OCI-LY7 (cell line): ENCODE measurements at regions not wholly inside any gene's neighbourhood (a gene's known extent, or its start where the extent isn't known, plus 50 kb on each side); places are given as distances from the start of the nearest gene placed in this dataset.

ENCODE experiments used
- BruUV-seq: library from RNA; stranded (reverse); fragments of 400-500 nt; replicated peaks from 2 replicates; lab custom pipeline; 2021; lab: Mats Ljungman, UMichigan
- CTCF ChIA-PET: fragments of 300-600 bp; sonication (Branson Sonifier 250); formaldehyde crosslinking; loops from one replicate; lab custom pipeline; 2022; ENCODE audit warnings: antibody characterized with exemption; ENCODE audit not compliant: unreplicated experiment; lab: Charles Lee
- POLR2A ChIA-PET: fragments of 300-600 bp; sonication (Branson Sonifier 250); formaldehyde crosslinking; loops from one replicate; lab custom pipeline; 2022; ENCODE audit warnings: antibody characterized with exemption; lab: Charles Lee
- DNase-seq: peaks from one replicate; pipeline ENCODE4 v3.0.0-alpha.2; 2015; ENCODE audit warnings: low spot score
- H2AFZ ChIP-seq: fragments of 200-600 bp; sonication (generic), shearing (Covaris generic); 2 replicates; pipeline ENCODE4 v1.6.1; 2014; ENCODE audit warnings: mild to moderate bottlenecking, antibody characterized with exemption, low read length, moderate library complexity
- H3K27ac ChIP-seq: fragments of 200-600 bp; sonication (generic); 2 replicates; pipeline ENCODE4 v1.5.1; 2014; ENCODE audit warnings: mixed run types, low read depth, mild to moderate bottlenecking, moderate library complexity, low read length, inconsistent platforms; ENCODE audit not compliant: poor library complexity, severe bottlenecking
- H3K36me3 ChIP-seq: fragments of 200-600 bp; sonication (generic); 2 replicates; pipeline ENCODE4 v1.6.1; 2014; ENCODE audit warnings: mild to moderate bottlenecking, antibody characterized with exemption, low read length, moderate library complexity, mixed read lengths; ENCODE audit not compliant: insufficient read depth
- H3K4me1 ChIP-seq: fragments of 200-600 bp; sonication (generic); 2 replicates; pipeline ENCODE4 v1.5.1; 2014; ENCODE audit warnings: mild to moderate bottlenecking, low read length; ENCODE audit not compliant: insufficient read depth, poor library complexity, severe bottlenecking
- H3K4me2 ChIP-seq: fragments of 200-600 bp; sonication (generic); 2 replicates; pipeline ENCODE4 v1.6.1; 2014; ENCODE audit warnings: mild to moderate bottlenecking, low read length
- H3K4me3 ChIP-seq: fragments of 200-600 bp; sonication (generic); 2 replicates; pipeline ENCODE4 v1.5.1; 2014; ENCODE audit warnings: mild to moderate bottlenecking, low read depth, low read length; ENCODE audit not compliant: poor library complexity, severe bottlenecking
- H3K79me2 ChIP-seq: fragments of 200-600 bp; sonication (generic); 2 replicates; pipeline ENCODE4 v1.6.1; 2016; ENCODE audit warnings: low read depth, mild to moderate bottlenecking, low read length, moderate library complexity, mixed read lengths; ENCODE audit not compliant: insufficient read depth
- H3K9me2 ChIP-seq: fragments of 200-600 bp; sonication (generic); 2 replicates; pipeline ENCODE4 v1.6.1; 2016; ENCODE audit warnings: mild to moderate bottlenecking, low read length, mixed read lengths; ENCODE audit not compliant: insufficient read depth
- H3K9me3 ChIP-seq: fragments of 200-600 bp; sonication (generic); 2 replicates; pipeline ENCODE4 v1.6.1; 2014; ENCODE audit warnings: mild to moderate bottlenecking, mixed run types, low read length, mixed read lengths
- H4K20me1 ChIP-seq: fragments of 200-600 bp; sonication (generic); 2 replicates; pipeline ENCODE4 v1.6.1; 2014; ENCODE audit warnings: mild to moderate bottlenecking, antibody characterized with exemption, low read length, moderate library complexity, mixed read lengths; ENCODE audit not compliant: insufficient read depth
- EZH2phosphoT487 ChIP-seq: fragments of 200-600 bp; sonication (generic); IDR thresholded peaks from 2 replicates; pipeline ENCODE4 v1.6.1; 2018; ENCODE audit warnings: low read depth, borderline replicate concordance, mild to moderate bottlenecking, mixed run types, antibody characterized with exemption, low read length, moderate library complexity, mixed read lengths
- intact Hi-C: fragments of 100-400 bp; cut with micrococcal nuclease; formaldehyde crosslinking; loops from one replicate; pipeline ENCODE4 v1.10.0; 2022; ENCODE audit not compliant: unreplicated experiment
- TF ChIP-seq, protein P1 (sequence below): fragments of 200-600 bp; sonication (generic); conservative IDR thresholded peaks from 2 replicates; pipeline ENCODE4 v1.5.1; 2014; ENCODE audit warnings: mild to moderate bottlenecking, antibody characterized with exemption, low read length, moderate library complexity, mixed read lengths

DNA sequence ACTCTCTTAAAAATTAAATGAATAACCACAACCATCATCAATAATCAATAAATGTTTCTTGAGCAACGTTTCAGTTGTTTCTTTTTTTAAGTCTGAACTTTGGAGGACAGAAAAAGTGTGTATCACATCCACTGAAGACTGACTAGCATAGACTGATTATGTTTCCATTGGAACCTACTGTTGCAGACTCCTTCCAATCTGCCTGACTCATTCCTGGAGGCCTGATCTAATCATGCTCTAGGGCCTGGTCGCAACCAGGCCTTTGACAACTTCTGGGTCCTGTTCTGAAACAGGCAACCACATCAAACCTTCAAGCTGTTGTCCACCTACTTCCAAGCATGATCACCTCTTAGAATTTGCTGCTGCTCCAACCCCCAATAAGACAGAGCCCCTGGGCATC is 109.2 kb upstream of the NUDT7 start:
- Histone ChIP-seq H3K4me2 (no peak overlapping the region), H3K9me3 (no peaks in the 10 kb centered on the region), H2AFZ (no peak overlapping the region), H3K4me1 (no peaks in the 10 kb centered on the region), H3K36me3 (no peaks in the 10 kb centered on the region), H3K79me2 (no peaks in the 10 kb centered on the region), H3K27ac (no peak overlapping the region), H3K9me2 (no peaks in the 10 kb centered on the region), H3K4me3 (no peak overlapping the region), H4K20me1 (no peaks in the 10 kb centered on the region)
- no peak for TF ChIP-seq EZH2phosphoT487
- TF ChIP-seq, protein P1, sequence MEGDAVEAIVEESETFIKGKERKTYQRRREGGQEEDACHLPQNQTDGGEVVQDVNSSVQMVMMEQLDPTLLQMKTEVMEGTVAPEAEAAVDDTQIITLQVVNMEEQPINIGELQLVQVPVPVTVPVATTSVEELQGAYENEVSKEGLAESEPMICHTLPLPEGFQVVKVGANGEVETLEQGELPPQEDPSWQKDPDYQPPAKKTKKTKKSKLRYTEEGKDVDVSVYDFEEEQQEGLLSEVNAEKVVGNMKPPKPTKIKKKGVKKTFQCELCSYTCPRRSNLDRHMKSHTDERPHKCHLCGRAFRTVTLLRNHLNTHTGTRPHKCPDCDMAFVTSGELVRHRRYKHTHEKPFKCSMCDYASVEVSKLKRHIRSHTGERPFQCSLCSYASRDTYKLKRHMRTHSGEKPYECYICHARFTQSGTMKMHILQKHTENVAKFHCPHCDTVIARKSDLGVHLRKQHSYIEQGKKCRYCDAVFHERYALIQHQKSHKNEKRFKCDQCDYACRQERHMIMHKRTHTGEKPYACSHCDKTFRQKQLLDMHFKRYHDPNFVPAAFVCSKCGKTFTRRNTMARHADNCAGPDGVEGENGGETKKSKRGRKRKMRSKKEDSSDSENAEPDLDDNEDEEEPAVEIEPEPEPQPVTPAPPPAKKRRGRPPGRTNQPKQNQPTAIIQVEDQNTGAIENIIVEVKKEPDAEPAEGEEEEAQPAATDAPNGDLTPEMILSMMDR = no peak
- no peak for DNase-seq
- ChIA-PET CTCF (no interaction called here), POLR2A (no interaction called here)
- intact Hi-C loops = no loop called here
- BruUV-seq = no TSS peak

DNA sequence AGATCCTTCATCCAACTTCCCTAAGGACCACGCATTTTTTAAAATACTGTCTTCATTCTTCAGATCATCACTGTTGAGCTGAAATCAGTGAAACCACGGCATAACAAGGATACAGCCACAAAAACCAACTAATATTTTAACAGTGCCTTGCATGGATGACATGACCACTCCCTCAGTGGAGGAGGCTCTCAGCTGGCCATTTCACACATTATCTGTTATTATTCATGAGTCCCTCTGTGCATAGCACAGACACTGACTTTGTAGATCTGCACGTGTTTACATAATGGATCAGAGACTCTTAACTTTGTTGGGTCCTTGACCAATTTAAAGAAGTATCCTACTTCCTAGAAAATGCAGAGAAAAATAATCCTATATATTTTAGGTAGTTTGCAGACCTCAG is 104.8 kb upstream of the NUDT7 start:
- CTCF ChIA-PET = no interaction called here

DNA sequence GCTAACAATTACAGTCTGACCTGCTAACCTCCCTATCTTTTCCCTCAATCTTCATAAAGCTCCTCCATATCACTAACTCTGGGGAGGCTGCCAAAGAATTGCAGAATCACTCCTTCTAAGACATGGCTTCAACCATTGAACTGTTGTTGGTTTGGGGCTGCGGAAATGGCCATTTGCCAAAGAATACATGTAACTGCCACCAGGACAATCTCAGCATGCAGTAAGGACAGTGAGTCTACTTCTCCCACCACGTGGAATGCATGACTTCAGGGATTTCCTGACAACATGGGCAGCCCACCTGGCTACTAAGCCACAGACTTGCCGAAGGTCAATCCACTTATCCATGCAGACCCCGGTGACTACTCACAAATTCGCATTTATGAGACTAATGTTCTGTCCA is 104.3 kb upstream of the NUDT7 start:
- CTCF ChIA-PET = no interaction called here
- Histone ChIP-seq H3K9me3 (no peaks in the 10 kb centered on the region), H4K20me1 (no peaks in the 10 kb centered on the region), H3K4me1 (no peaks in the 10 kb centered on the region), H3K79me2 (no peaks in the 10 kb centered on the region), H3K4me2 (no peak overlapping the region), H3K27ac (no peak overlapping the region), H3K4me3 (no peak overlapping the region), H3K9me2 (no peaks in the 10 kb centered on the region), H2AFZ (no peak overlapping the region), H3K36me3 (no peaks in the 10 kb centered on the region)
- POLR2A ChIA-PET = no interaction called here
- TF ChIP-seq, protein P1 = no peak
- no peak for TF ChIP-seq EZH2phosphoT487
- intact Hi-C loops = no loop called here
- no peak for DNase-seq
- BruUV-seq = no TSS peak

More for the DNA sequence above, 104.8 kb upstream of the NUDT7 start:
- BruUV-seq = no TSS peak
- POLR2A ChIA-PET = no interaction called here
- Histone ChIP-seq H3K4me3 (no peak overlapping the region), H3K36me3 (no peaks in the 10 kb centered on the region), H3K4me2 (no peak overlapping the region), H2AFZ (no peak overlapping the region), H3K27ac (no peak overlapping the region), H4K20me1 (no peaks in the 10 kb centered on the region), H3K79me2 (no peaks in the 10 kb centered on the region), H3K4me1 (no peaks in the 10 kb centered on the region), H3K9me2 (no peaks in the 10 kb centered on the region), H3K9me3 (no peaks in the 10 kb centered on the region)
- DNase-seq = no peak
- intact Hi-C loops = no loop called here
- no peak for TF ChIP-seq EZH2phosphoT487
- TF ChIP-seq, protein P1 = no peak
